OCI-LY3 (cell line): ENCODE measurements at regions not wholly inside any gene's neighbourhood (a gene's known extent, or its start where the extent isn't known, plus 50 kb on each side); places are given as distances from the start of the nearest gene placed in this dataset.

Experiments used
- H2AFZ ChIP-seq: fragments of 200-600, 300-600 bp; shearing (Covaris generic); 2 replicates; pipeline ENCODE4 v1.6.0; 2014; ENCODE audit warnings: antibody characterized with exemption, low read depth, low read length
- H3K27ac ChIP-seq: fragments of 200-600, 300-600 bp; sonication (generic); 2 replicates; pipeline ENCODE4 v1.5.1; 2014; ENCODE audit warnings: mild to moderate bottlenecking, low read length, moderate library complexity, mixed read lengths
- H3K27me3 ChIP-seq: fragments of 200-600, 300-600 bp; sonication (generic); 2 replicates; pipeline ENCODE4 v1.6.1; 2014; ENCODE audit warnings: low read depth, low read length, mixed read lengths
- H3K36me3 ChIP-seq: fragments of 200-600, 300-600 bp; sonication (generic); replicated peaks from 2 replicates; pipeline ENCODE3; 2014; ENCODE audit warnings: low read depth, low read length, mixed read lengths
- H3K4me1 ChIP-seq: fragments of 300-600, 200-600 bp; sonication (generic); 2 replicates; pipeline ENCODE4 v1.6.1; 2014; ENCODE audit warnings: low read length, mixed read lengths
- H3K4me2 ChIP-seq: fragments of 200-600, 300-600 bp; sonication (generic); 2 replicates; pipeline ENCODE4 v1.6.1; 2014; ENCODE audit warnings: low read length, mixed read lengths
- H3K4me3 ChIP-seq: fragments of 300-600, 200-600 bp; sonication (generic); 2 replicates; pipeline ENCODE4 v1.5.1; 2014; ENCODE audit warnings: antibody characterized with exemption, mild to moderate bottlenecking, low read length, moderate library complexity
- H3K79me2 ChIP-seq: fragments of 300-600, 200-600 bp; shearing (Covaris generic); 2 replicates; pipeline ENCODE4 v1.6.1; 2014; ENCODE audit warnings: mild to moderate bottlenecking, low read length, mixed read lengths
- H3K9ac ChIP-seq: fragments of 300-600, 200-600 bp; shearing (Covaris generic); 2 replicates; pipeline ENCODE4 v1.6.0; 2014; ENCODE audit warnings: mild to moderate bottlenecking, low read length, moderate library complexity
- H3K9me3 ChIP-seq: fragments of 200-600, 300-600 bp; shearing (Covaris generic); 2 replicates; pipeline ENCODE4 v1.6.1; 2014; ENCODE audit warnings: low read length, mixed read lengths; ENCODE audit not compliant: insufficient read depth
- H4K20me1 ChIP-seq: fragments of 200-600, 300-600 bp; sonication (generic); 2 replicates; pipeline ENCODE4 v1.6.1; 2016; ENCODE audit warnings: low read length, mixed read lengths; ENCODE audit not compliant: insufficient read depth
- CTCF ChIP-seq: fragments of 200-600, 300-600 bp; sonication (generic); IDR thresholded peaks from 2 replicates; pipeline ENCODE4 v1.5.1; 2014; ENCODE audit warnings: antibody characterized with exemption, low read length, low read depth
- EZH2phosphoT487 ChIP-seq: fragments of 200-600 bp; shearing (Covaris generic); IDR thresholded peaks from 2 replicates; pipeline ENCODE4 v1.6.1; 2018; ENCODE audit warnings: antibody characterized with exemption, mixed run types, low read depth

- H3K79me2 ChIP-seq = no peaks in the 10 kb centered on the region
- H3K4me3 ChIP-seq = no peak overlapping the region
- H3K9ac ChIP-seq = no peak overlapping the region
- TF ChIP-seq CTCF (peak; percentile 71), EZH2phosphoT487 (no peak)
- H2AFZ ChIP-seq = 0 out of 2 replicates have a peak overlapping the region, but pooled peaks have one; percentile 65
- H4K20me1 ChIP-seq = no peaks in the 10 kb centered on the region
- H3K4me2 ChIP-seq = peak overlapping the region; percentile 50
- H3K27me3 ChIP-seq = no peaks in the 10 kb centered on the region
- no peaks in the 10 kb centered on the region for H3K36me3 ChIP-seq
- no peak overlapping the region for H3K27ac ChIP-seq
- no peaks in the 10 kb centered on the region for H3K9me3 ChIP-seq
- no peaks in the 10 kb centered on the region; the same call in 1 of the 2 replicates for H3K4me1 ChIP-seq
Observed at GRCh38 chr3:110314512-110315114, 757.0 kb upstream of the NECTIN3 start.

GRCh38 chr3:110318108-110318507 is 753.5 kb upstream of the NECTIN3 start:
- Histone ChIP-seq H3K4me2 (no peak overlapping the region), H3K79me2 (no peaks in the 10 kb centered on the region), H3K9ac (no peak overlapping the region), H3K9me3 (no peaks in the 10 kb centered on the region), H3K36me3 (no peaks in the 10 kb centered on the region), H3K27me3 (no peaks in the 10 kb centered on the region), H3K27ac (no peak overlapping the region), H2AFZ (no peak overlapping the region), H4K20me1 (no peaks in the 10 kb centered on the region), H3K4me3 (no peak overlapping the region), H3K4me1 (no peaks in the 10 kb centered on the region; the same call in 1 of the 2 replicates)
- TF ChIP-seq EZH2phosphoT487 = no peak
- TF ChIP-seq CTCF = no peak

GRCh38 chr3:110323349-110323748 is 748.3 kb upstream of the NECTIN3 start:
- no peaks in the 10 kb centered on the region for H3K36me3 ChIP-seq
- no peak overlapping the region for H3K4me3 ChIP-seq
- H3K9ac ChIP-seq = no peak overlapping the region
- no peak overlapping the region for H3K27ac ChIP-seq
- H3K4me2 ChIP-seq = no peak overlapping the region
- no peaks in the 10 kb centered on the region for H3K4me1 ChIP-seq
- no peaks in the 10 kb centered on the region for H3K27me3 ChIP-seq
- no peaks in the 10 kb centered on the region for H4K20me1 ChIP-seq
- no peak overlapping the region for H2AFZ ChIP-seq
- H3K9me3 ChIP-seq = no peaks in the 10 kb centered on the region
- no peak for TF ChIP-seq EZH2phosphoT487
- TF ChIP-seq CTCF = no peak
- H3K79me2 ChIP-seq = no peaks in the 10 kb centered on the region

GRCh38 chr3:110324171-110324705 is 747.4 kb upstream of the NECTIN3 start:
- Histone ChIP-seq H3K4me2 (no peak overlapping the region), H2AFZ (no peak overlapping the region), H3K79me2 (no peaks in the 10 kb centered on the region), H4K20me1 (no peaks in the 10 kb centered on the region), H3K9me3 (no peaks in the 10 kb centered on the region), H3K9ac (no peak overlapping the region), H3K36me3 (no peaks in the 10 kb centered on the region), H3K27me3 (no peaks in the 10 kb centered on the region), H3K4me1 (no peaks in the 10 kb centered on the region), H3K27ac (no peak overlapping the region), H3K4me3 (no peak overlapping the region)
- no peak for TF ChIP-seq CTCF
- TF ChIP-seq EZH2phosphoT487 = no peak
